Ureter (tissue), 1 donor: ENCODE measurements at regions not wholly inside any gene's neighbourhood (a gene's known extent, or its start where the extent isn't known, plus 50 kb on each side); places are given as distances from the start of the nearest gene placed in this dataset.
"Not testable (repeated sequence)": the region's sequence is repeated elsewhere in the genome, so short reads cannot be mapped to it uniquely, and the experiment has no call there.

Experiments
- DNase-seq: peaks from one replicate; pipeline ENCODE4 v3.0.0-alpha.2; 2020; ENCODE audit warnings: low spot score
- donor health status: DM: yes; HTN: yes; CAD: no.

DNA sequence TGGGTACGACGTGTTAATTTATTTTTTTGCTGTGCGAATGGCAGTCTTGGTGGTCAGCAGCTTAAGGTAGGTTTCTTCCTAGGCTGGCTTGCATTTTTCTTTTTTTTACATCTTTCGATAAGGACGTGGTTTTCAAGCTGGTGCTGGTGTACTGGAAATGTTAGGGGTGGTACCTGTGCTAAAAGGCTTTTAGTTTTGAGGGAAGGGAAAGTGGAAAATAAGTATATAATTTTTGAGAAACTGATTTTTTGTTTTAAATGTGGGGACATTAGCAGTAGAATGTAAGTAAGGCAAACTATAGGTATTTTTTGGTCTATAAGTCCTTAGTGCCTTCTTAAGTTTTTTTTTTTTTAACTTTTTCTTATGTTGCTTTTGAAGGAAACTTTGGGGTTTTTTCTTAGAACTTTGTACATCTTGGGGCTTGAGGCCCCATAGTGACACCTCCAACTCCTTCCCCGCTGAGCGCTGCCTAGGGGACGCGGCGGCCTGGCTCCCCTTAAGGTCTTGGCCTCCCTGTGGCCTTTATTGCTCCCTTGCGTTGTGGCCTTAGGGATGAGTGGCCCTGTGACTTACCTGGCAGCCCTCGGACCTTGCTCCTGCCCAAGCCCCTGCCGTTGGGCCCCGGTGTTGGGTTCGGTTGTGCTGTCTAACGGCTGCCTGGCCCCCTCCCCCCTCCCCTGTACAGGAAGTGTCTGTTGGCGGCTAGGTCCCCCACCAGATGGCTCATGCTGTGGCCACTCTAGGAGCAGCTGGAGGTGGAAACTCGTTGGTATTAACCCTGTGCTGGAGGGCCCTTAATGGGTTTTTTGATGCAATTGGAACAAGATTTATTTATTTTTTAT lies 88.0 kb upstream of the RPRML start:
- DNase-seq, result peak; percentile 79

DNA sequence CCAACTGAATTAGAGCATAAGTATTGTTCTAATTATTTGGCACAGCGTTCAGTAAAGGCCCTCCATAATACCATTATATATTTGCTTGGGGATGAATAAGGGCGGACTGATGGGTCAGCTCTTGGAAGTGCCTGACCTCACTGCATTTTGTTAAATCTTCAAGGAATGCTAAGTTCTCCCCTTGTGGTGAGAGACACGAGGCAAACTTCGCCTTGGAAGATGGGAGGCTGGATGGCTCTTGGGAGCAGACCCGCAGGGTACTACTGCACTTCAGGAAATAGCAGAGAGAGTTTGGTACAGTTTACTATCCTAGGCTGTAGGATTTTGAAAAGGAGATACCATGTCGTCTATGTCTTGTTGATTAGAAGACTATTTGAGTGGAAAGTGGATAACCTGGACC lies 87.0 kb upstream of the RPRML start:
- no peak for DNase-seq

DNA sequence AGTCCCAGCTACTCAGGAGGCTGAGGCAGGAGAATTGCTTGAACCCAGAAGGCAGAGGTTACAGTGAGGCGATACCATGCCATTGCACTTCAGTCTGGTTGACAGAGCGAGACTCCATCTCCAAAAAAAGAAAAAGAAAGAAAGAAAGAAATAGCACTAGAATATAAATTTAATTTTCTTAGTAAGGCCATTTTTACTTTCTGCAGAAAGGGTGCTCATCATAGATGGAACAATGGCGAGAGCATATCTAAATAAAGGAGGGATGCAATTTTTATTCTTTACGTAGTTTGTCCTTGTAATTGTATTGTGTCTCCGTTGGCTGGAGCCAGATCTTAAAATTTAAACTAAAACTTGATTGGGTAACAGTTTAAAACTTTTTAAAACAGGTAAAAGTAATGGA lies 85.6 kb upstream of the RPRML start:
- no peak for DNase-seq

DNA sequence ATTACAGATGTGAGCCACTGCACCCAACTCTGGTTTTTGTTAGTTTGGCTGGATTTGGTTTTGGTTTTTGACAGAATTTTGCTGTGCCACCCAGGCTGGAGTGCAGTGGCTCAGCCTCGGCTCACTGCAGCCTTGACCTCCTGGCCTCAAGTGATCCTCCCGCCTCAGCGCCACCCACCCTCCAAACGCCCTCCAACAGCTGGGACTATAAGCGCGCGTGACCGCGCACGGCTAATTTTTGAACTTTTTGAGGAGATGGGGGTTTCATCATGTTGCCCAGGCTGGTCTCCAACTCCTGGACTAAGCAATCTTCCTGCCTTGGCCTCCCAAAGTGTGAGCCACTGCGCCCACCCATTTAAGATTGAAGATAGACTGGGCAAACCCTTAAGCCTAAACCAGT lies 84.4 kb upstream of the RPRML start:
- DNase-seq, result no peak

DNA sequence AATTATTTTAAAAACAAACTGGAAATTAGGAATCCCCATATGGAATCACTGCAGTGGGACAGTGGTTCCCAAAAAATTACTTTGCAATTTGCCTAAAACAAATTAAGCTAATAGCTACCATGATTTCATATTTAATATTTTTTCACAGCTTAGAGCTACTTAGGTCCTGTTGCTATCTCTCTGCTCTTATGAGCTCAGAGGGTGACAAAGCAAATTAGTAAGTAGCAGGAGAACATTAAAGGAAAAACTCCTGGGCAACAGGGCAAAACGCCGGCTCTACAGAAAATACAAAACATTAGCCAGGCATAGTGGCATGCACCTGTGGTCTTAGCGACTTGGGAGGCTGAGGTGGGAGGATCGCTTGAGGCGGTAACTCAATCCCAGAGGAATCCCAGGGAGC lies 83.8 kb upstream of the RPRML start:
- not testable (repeated sequence) for DNase-seq

DNA sequence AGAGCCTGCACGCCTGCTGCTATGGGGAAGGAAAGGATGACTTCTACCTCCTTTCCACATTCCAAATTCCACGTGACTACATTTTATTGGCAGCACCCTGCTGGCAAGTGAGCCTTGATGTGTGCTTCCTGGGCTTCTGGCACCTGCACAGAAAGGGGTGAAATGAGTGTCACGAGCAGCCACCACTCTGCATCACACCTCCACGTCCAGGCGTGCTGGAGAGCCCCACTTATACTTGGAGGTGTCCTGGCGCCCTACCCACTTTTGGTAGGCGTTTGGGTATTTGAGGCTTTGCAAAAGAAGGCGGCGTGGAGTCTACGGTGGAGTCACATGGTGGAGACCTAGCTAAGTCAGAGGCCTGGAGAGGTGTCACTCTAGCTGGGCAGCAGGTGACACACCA lies 81.0 kb upstream of the RPRML start:
- DNase-seq, result not testable (repeated sequence)

DNA sequence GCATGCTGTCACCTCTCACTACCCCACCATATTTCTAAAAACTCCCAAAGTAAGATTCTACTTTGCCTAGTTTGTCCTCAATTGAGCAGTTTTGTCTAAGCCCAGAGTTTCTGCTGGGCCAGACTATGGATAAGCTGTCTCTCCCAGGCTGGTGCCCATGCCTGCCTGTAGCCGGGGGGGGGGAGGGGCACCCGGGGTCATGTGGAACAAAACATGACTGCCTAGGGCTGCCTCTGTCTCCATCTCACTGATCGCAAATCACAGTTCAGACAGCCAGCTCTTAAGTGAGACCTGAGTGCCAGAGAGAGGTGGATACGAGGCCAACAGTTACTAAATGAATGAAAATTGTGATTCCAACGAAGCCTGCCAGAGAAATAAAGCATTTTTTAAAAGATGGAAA lies 78.8 kb upstream of the RPRML start:
- DNase-seq, result no peak

DNA sequence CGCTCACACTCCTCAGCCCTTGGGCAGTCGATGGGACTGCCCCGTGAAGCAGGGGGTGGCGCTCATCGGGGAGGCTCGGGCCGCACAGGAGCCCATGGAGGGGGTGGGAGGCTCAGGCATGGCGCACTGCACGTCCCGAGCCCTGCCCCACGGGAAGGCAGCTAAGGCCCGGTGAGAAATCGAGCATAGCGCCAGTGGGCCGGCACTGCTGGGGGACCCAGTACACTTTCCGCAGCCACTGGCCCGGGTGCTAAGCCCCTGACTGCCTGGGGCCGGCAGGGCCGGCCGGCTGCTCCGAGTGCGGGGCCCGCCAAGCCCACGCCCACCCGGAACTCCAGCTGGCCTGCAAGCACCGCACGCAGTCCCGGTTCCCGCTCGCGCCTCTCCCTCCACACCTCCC lies 78.2 kb upstream of the RPRML start:
- not testable (repeated sequence) for DNase-seq

DNA sequence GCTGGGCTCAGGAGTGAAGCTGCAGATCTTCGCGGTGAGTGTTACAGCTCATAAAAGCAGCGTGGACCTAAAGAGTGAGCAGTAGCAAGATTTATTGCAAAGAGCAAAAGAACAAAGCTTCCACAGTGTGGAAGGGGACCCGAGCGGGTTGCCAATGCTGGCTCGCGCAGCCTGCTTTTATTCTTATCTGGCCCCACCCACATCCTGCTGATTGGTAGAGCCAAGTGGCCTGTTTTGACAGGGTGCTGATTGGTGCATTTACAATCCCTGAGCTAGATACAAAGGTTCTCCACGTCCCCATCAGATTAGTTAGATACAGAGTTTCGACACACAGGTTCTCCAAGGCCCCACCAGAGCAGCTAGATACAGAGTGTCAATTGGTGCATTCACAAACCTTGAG lies 77.6 kb upstream of the RPRML start:
- DNase-seq, result not testable (repeated sequence)
